GM23338 (cell line): ENCODE measurements at regions not wholly inside any gene's neighbourhood (a gene's known extent, or its start where the extent isn't known, plus 50 kb on each side); places are given as distances from the start of the nearest gene placed in this dataset.

Experiments
- ATAC-seq: fragments of 200-7000 bp; cut with Tn5 transposase; 3 replicates; pipeline ENCODE4 v1.9.1; 2020
- DNase-seq: peaks from one replicate; pipeline ENCODE4 v3.0.0-alpha.2; 2015; ENCODE audit warnings: low spot score
- H2AFZ ChIP-seq: fragments of 200-600 bp; sonication (generic); 2 replicates; pipeline ENCODE4 v1.8.0; 2016; ENCODE audit warnings: antibody characterized with exemption, mild to moderate bottlenecking, moderate library complexity
- H3F3A ChIP-seq: fragments of 200-600 bp; sonication (generic); replicated peaks from 2 replicates; pipeline ENCODE4 v1.8.0; 2017; ENCODE audit warnings: antibody characterized with exemption, mixed run types, low read depth
- H3K27ac ChIP-seq: fragments of 200-600 bp; sonication (generic); 2 replicates; pipeline ENCODE4 v1.6.1; 2016; ENCODE audit warnings: low read depth
- H3K27me3 ChIP-seq: fragments of 200-600 bp; sonication (generic); 2 replicates; pipeline ENCODE4 v1.8.0; 2016; ENCODE audit warnings: mild to moderate bottlenecking, mixed run types, moderate library complexity; ENCODE audit not compliant: insufficient read depth
- H3K36me3 ChIP-seq: fragments of 200-600 bp; sonication (generic); 2 replicates; pipeline ENCODE4 v1.8.0; 2016; ENCODE audit warnings: mild to moderate bottlenecking; ENCODE audit not compliant: insufficient read depth
- H3K4me1 ChIP-seq: fragments of 200-600 bp; sonication (generic); 2 replicates; pipeline ENCODE4 v1.8.0; 2016; ENCODE audit warnings: mild to moderate bottlenecking, moderate library complexity; ENCODE audit not compliant: insufficient read depth
- H3K4me2 ChIP-seq: fragments of 200-600 bp; sonication (generic); 2 replicates; pipeline ENCODE4 v1.7.1; 2017; ENCODE audit warnings: mixed run types
- H3K4me3 ChIP-seq: fragments of 200-600 bp; sonication (generic); 2 replicates; pipeline ENCODE4 v1.6.1; 2016; ENCODE audit warnings: mixed run types
- H3K79me2 ChIP-seq: fragments of 200-600 bp; sonication (generic); replicated peaks from 2 replicates; pipeline ENCODE4 v1.8.0; 2017; ENCODE audit warnings: mild to moderate bottlenecking; ENCODE audit not compliant: insufficient read depth
- H3K9me2 ChIP-seq: fragments of 200-600 bp; sonication (generic); 2 replicates; pipeline ENCODE4 v1.8.0; 2017; ENCODE audit not compliant: insufficient read depth
- H4K20me1 ChIP-seq: fragments of 200-600 bp; sonication (generic); replicated peaks from 2 replicates; pipeline ENCODE4 v1.8.0; 2017; ENCODE audit warnings: mild to moderate bottlenecking; ENCODE audit not compliant: insufficient read depth
- H3K27ac Mint-ChIP-seq: 2 replicates; pipeline ENCODE4 v1.8.0; 2020; ENCODE audit warnings: inconsistent platforms, mild to moderate bottlenecking, moderate library complexity, mixed read lengths
- H3K27me3 Mint-ChIP-seq: 3 replicates; pipeline ENCODE4 v1.8.0; 2022; ENCODE audit warnings: low read depth, mild to moderate bottlenecking, moderate library complexity, mixed read lengths, inconsistent platforms; ENCODE audit not compliant: insufficient read depth, poor library complexity
- H3K36me3 Mint-ChIP-seq: 3 replicates; pipeline ENCODE4 v1.8.0; 2021; ENCODE audit warnings: low read depth, mild to moderate bottlenecking, inconsistent platforms, moderate library complexity, mixed read lengths
- H3K4me1 Mint-ChIP-seq: 3 replicates; pipeline ENCODE4 v1.8.0; 2020; ENCODE audit warnings: mild to moderate bottlenecking, inconsistent platforms, mixed read lengths
- H3K4me3 Mint-ChIP-seq: 3 replicates; pipeline ENCODE4 v1.8.0; 2021; ENCODE audit warnings: moderate library complexity, mild to moderate bottlenecking, inconsistent platforms, mixed read lengths
- H3K9me3 Mint-ChIP-seq: 3 replicates; pipeline ENCODE4 v1.8.0; 2020; ENCODE audit warnings: moderate library complexity, mild to moderate bottlenecking, inconsistent platforms, mixed read lengths
- EZH2 ChIP-seq: fragments of 200-600 bp; sonication (generic); IDR thresholded peaks from one replicate; pipeline ENCODE4 v1.8.0; 2017; ENCODE audit warnings: antibody characterized with exemption, mild to moderate bottlenecking, low read depth; ENCODE audit not compliant: unreplicated experiment
- EZH2phosphoT487 ChIP-seq: fragments of 200-600 bp; sonication (generic); IDR thresholded peaks from one replicate; pipeline ENCODE4 v1.8.1; 2018; ENCODE audit warnings: antibody characterized with exemption; ENCODE audit not compliant: unreplicated experiment
- JUNB ChIP-seq: IDR thresholded peaks from one replicate; pipeline ENCODE4 v1.6.1; 2016; ENCODE audit warnings: antibody characterized with exemption; ENCODE audit not compliant: unreplicated experiment
- NANOG ChIP-seq: IDR thresholded peaks from 2 replicates; pipeline ENCODE4 v1.6.1; 2016; ENCODE audit warnings: antibody characterized with exemption, borderline replicate concordance
- POLR2AphosphoS5 ChIP-seq: IDR thresholded peaks from 2 replicates; pipeline ENCODE4 v1.6.1; 2016; ENCODE audit warnings: antibody characterized with exemption, low read depth
- REST ChIP-seq: IDR thresholded peaks from one replicate; pipeline ENCODE4 v1.6.1; 2018; ENCODE audit warnings: antibody characterized with exemption; ENCODE audit not compliant: unreplicated experiment
- STAT1 ChIP-seq: IDR thresholded peaks from one replicate; pipeline ENCODE4 v1.6.1; 2016; ENCODE audit warnings: antibody characterized with exemption; ENCODE audit not compliant: unreplicated experiment

GRCh38 chr10:8321990-8322389, 267.5 kb downstream of the GATA3 start:
- no peak overlapping the region for H3K4me3 ChIP-seq
- no peak for TF ChIP-seq EZH2phosphoT487
- no peak for TF ChIP-seq NANOG
- TF ChIP-seq JUNB: no peak
- TF ChIP-seq POLR2AphosphoS5: no peak
- TF ChIP-seq EZH2: no peak
- no peak for TF ChIP-seq STAT1
- TF ChIP-seq REST: no peak
- no peaks in the 10 kb centered on the region for H3F3A ChIP-seq
- Mint-ChIP-seq H3K36me3 (no peaks in the 10 kb centered on the region), H3K27ac (no peak overlapping the region), H3K27me3 (no peaks in the 10 kb centered on the region), H3K4me1 (peaks cover 3% of the 10 kb centered on the region; the same call in 1 of the 3 replicates), H3K4me3 (no peak overlapping the region), H3K9me3 (no peaks in the 10 kb centered on the region)
- DNase-seq: no peak
- peak overlapping the region; percentile 38; the same call in 1 of the 2 replicates for H2AFZ ChIP-seq
- H3K4me1 ChIP-seq: no peaks in the 10 kb centered on the region
- H3K9me2 ChIP-seq: no peaks in the 10 kb centered on the region
- H3K79me2 ChIP-seq: no peaks in the 10 kb centered on the region
- no peak overlapping the region for H3K4me2 ChIP-seq
- no peaks in the 10 kb centered on the region for H3K36me3 ChIP-seq
- H4K20me1 ChIP-seq: no peaks in the 10 kb centered on the region
- H3K27me3 ChIP-seq: no peaks in the 10 kb centered on the region
- H3K27ac ChIP-seq: no peak overlapping the region
- ATAC-seq: no peak

GRCh38 chr10:8323428-8324054, 269.1 kb downstream of the GATA3 start:
- H2AFZ ChIP-seq: no peak overlapping the region
- no peak overlapping the region for H3K4me3 ChIP-seq
- no peaks in the 10 kb centered on the region for H3K36me3 ChIP-seq
- no peak overlapping the region for H3K27ac ChIP-seq
- no peaks in the 10 kb centered on the region for H3K4me1 ChIP-seq
- H3K9me2 ChIP-seq: no peaks in the 10 kb centered on the region
- no peak overlapping the region for H3K4me3 Mint-ChIP-seq
- no peaks in the 10 kb centered on the region for H3F3A ChIP-seq
- no peaks in the 10 kb centered on the region for H3K36me3 Mint-ChIP-seq
- H4K20me1 ChIP-seq: no peaks in the 10 kb centered on the region
- ATAC-seq (no peak), DNase-seq (no peak)
- peaks cover 3% of the 10 kb centered on the region; the same call in 1 of the 3 replicates for H3K4me1 Mint-ChIP-seq
- no peak for TF ChIP-seq STAT1
- H3K79me2 ChIP-seq: no peaks in the 10 kb centered on the region
- no peaks in the 10 kb centered on the region for H3K9me3 Mint-ChIP-seq
- H3K27me3 Mint-ChIP-seq: no peaks in the 10 kb centered on the region
- no peak overlapping the region for H3K4me2 ChIP-seq
- no peaks in the 10 kb centered on the region for H3K27me3 ChIP-seq
- H3K27ac Mint-ChIP-seq: no peak overlapping the region
